OCI-LY7 (cell line): ENCODE measurements at regions not wholly inside any gene's neighbourhood (a gene's known extent, or its start where the extent isn't known, plus 50 kb on each side); places are given as distances from the start of the nearest gene placed in this dataset.

ENCODE experiments used
- BruUV-seq: library from RNA; stranded (reverse); fragments of 400-500 nt; replicated peaks from 2 replicates; lab custom pipeline; 2021; lab: Mats Ljungman, UMichigan
- CTCF ChIA-PET: fragments of 300-600 bp; sonication (Branson Sonifier 250); formaldehyde crosslinking; loops from one replicate; lab custom pipeline; 2022; ENCODE audit warnings: antibody characterized with exemption; ENCODE audit not compliant: unreplicated experiment; lab: Charles Lee
- POLR2A ChIA-PET: fragments of 300-600 bp; sonication (Branson Sonifier 250); formaldehyde crosslinking; loops from one replicate; lab custom pipeline; 2022; ENCODE audit warnings: antibody characterized with exemption; lab: Charles Lee
- DNase-seq: peaks from one replicate; pipeline ENCODE4 v3.0.0-alpha.2; 2015; ENCODE audit warnings: low spot score
- H2AFZ ChIP-seq: fragments of 200-600 bp; sonication (generic), shearing (Covaris generic); 2 replicates; pipeline ENCODE4 v1.6.1; 2014; ENCODE audit warnings: mild to moderate bottlenecking, antibody characterized with exemption, low read length, moderate library complexity
- H3K27ac ChIP-seq: fragments of 200-600 bp; sonication (generic); 2 replicates; pipeline ENCODE4 v1.5.1; 2014; ENCODE audit warnings: mixed run types, low read depth, mild to moderate bottlenecking, moderate library complexity, low read length, inconsistent platforms; ENCODE audit not compliant: poor library complexity, severe bottlenecking
- H3K36me3 ChIP-seq: fragments of 200-600 bp; sonication (generic); 2 replicates; pipeline ENCODE4 v1.6.1; 2014; ENCODE audit warnings: mild to moderate bottlenecking, antibody characterized with exemption, low read length, moderate library complexity, mixed read lengths; ENCODE audit not compliant: insufficient read depth
- H3K4me1 ChIP-seq: fragments of 200-600 bp; sonication (generic); 2 replicates; pipeline ENCODE4 v1.5.1; 2014; ENCODE audit warnings: mild to moderate bottlenecking, low read length; ENCODE audit not compliant: insufficient read depth, poor library complexity, severe bottlenecking
- H3K4me2 ChIP-seq: fragments of 200-600 bp; sonication (generic); 2 replicates; pipeline ENCODE4 v1.6.1; 2014; ENCODE audit warnings: mild to moderate bottlenecking, low read length
- H3K4me3 ChIP-seq: fragments of 200-600 bp; sonication (generic); 2 replicates; pipeline ENCODE4 v1.5.1; 2014; ENCODE audit warnings: mild to moderate bottlenecking, low read depth, low read length; ENCODE audit not compliant: poor library complexity, severe bottlenecking
- H3K79me2 ChIP-seq: fragments of 200-600 bp; sonication (generic); 2 replicates; pipeline ENCODE4 v1.6.1; 2016; ENCODE audit warnings: low read depth, mild to moderate bottlenecking, low read length, moderate library complexity, mixed read lengths; ENCODE audit not compliant: insufficient read depth
- H3K9me2 ChIP-seq: fragments of 200-600 bp; sonication (generic); 2 replicates; pipeline ENCODE4 v1.6.1; 2016; ENCODE audit warnings: mild to moderate bottlenecking, low read length, mixed read lengths; ENCODE audit not compliant: insufficient read depth
- H3K9me3 ChIP-seq: fragments of 200-600 bp; sonication (generic); 2 replicates; pipeline ENCODE4 v1.6.1; 2014; ENCODE audit warnings: mild to moderate bottlenecking, mixed run types, low read length, mixed read lengths
- H4K20me1 ChIP-seq: fragments of 200-600 bp; sonication (generic); 2 replicates; pipeline ENCODE4 v1.6.1; 2014; ENCODE audit warnings: mild to moderate bottlenecking, antibody characterized with exemption, low read length, moderate library complexity, mixed read lengths; ENCODE audit not compliant: insufficient read depth
- CTCF ChIP-seq: fragments of 200-600 bp; sonication (generic); conservative IDR thresholded peaks from 2 replicates; pipeline ENCODE4 v1.5.1; 2014; ENCODE audit warnings: mild to moderate bottlenecking, antibody characterized with exemption, low read length, moderate library complexity, mixed read lengths
- EZH2phosphoT487 ChIP-seq: fragments of 200-600 bp; sonication (generic); IDR thresholded peaks from 2 replicates; pipeline ENCODE4 v1.6.1; 2018; ENCODE audit warnings: low read depth, borderline replicate concordance, mild to moderate bottlenecking, mixed run types, antibody characterized with exemption, low read length, moderate library complexity, mixed read lengths
- intact Hi-C: fragments of 100-400 bp; cut with micrococcal nuclease; formaldehyde crosslinking; loops from one replicate; pipeline ENCODE4 v1.10.0; 2022; ENCODE audit not compliant: unreplicated experiment

GRCh38 chr9:108188482-108188881, 667.3 kb downstream of the ACTL7B start:
- Histone ChIP-seq H2AFZ (no peak overlapping the region), H4K20me1 (no peaks in the 10 kb centered on the region), H3K36me3 (no peaks in the 10 kb centered on the region), H3K27ac (no peak overlapping the region), H3K9me3 (no peaks in the 10 kb centered on the region), H3K4me1 (no peaks in the 10 kb centered on the region), H3K79me2 (no peaks in the 10 kb centered on the region), H3K4me3 (no peak overlapping the region), H3K4me2 (no peak overlapping the region), H3K9me2 (no peaks in the 10 kb centered on the region)
- BruUV-seq: no TSS peak
- ChIA-PET POLR2A (interaction anchor here (1.3 kb wide), 1 partner anchor 11 kb away, joined by 5 read pairs; no protein-coding TSS in a partner anchor), CTCF (no interaction called here)
- no peak for TF ChIP-seq EZH2phosphoT487
- TF ChIP-seq CTCF: no peak
- DNase-seq: no peak
- intact Hi-C loops: no loop called here

GRCh38 chr9:108186642-108187395, 669.0 kb downstream of the ACTL7B start:
- Histone ChIP-seq H4K20me1 (no peaks in the 10 kb centered on the region), H3K27ac (no peak overlapping the region), H2AFZ (no peak overlapping the region), H3K4me2 (no peak overlapping the region), H3K4me1 (no peaks in the 10 kb centered on the region), H3K79me2 (no peaks in the 10 kb centered on the region), H3K9me2 (no peaks in the 10 kb centered on the region), H3K36me3 (no peaks in the 10 kb centered on the region), H3K4me3 (no peak overlapping the region), H3K9me3 (no peaks in the 10 kb centered on the region)
- DNase-seq: no peak
- no TSS peak for BruUV-seq
- CTCF ChIA-PET: no interaction called here
- POLR2A ChIA-PET: interaction anchor here (0.7 to 1.3 kb wide), 2 partner anchors 9 to 440 kb away, joined by 3 to 5 read pairs; no protein-coding TSS in a partner anchor
- TF ChIP-seq EZH2phosphoT487 (no peak), CTCF (no peak)
- intact Hi-C loops: no loop called here

GRCh38 chr9:108185613-108186012, 670.2 kb downstream of the ACTL7B start:
- Histone ChIP-seq H3K27ac (no peak overlapping the region), H4K20me1 (no peaks in the 10 kb centered on the region), H2AFZ (no peak overlapping the region), H3K79me2 (no peaks in the 10 kb centered on the region), H3K4me3 (no peak overlapping the region), H3K4me1 (no peaks in the 10 kb centered on the region), H3K9me2 (no peaks in the 10 kb centered on the region), H3K36me3 (no peaks in the 10 kb centered on the region), H3K4me2 (no peak overlapping the region), H3K9me3 (no peaks in the 10 kb centered on the region)
- intact Hi-C loops: no loop called here
- ChIA-PET CTCF (no interaction called here), POLR2A (no interaction called here)
- TF ChIP-seq EZH2phosphoT487: no peak
- no peak for TF ChIP-seq CTCF
- no TSS peak for BruUV-seq
- DNase-seq: no peak
